ENCODE measurements at regions not wholly inside any gene's neighbourhood (a gene's known extent, or its start where the extent isn't known, plus 50 kb on each side); places are given as distances from the start of the nearest gene placed in this dataset.
A peak's percentile ranks its signal among the peaks of the same experiment; 100 is the strongest.

DNA sequence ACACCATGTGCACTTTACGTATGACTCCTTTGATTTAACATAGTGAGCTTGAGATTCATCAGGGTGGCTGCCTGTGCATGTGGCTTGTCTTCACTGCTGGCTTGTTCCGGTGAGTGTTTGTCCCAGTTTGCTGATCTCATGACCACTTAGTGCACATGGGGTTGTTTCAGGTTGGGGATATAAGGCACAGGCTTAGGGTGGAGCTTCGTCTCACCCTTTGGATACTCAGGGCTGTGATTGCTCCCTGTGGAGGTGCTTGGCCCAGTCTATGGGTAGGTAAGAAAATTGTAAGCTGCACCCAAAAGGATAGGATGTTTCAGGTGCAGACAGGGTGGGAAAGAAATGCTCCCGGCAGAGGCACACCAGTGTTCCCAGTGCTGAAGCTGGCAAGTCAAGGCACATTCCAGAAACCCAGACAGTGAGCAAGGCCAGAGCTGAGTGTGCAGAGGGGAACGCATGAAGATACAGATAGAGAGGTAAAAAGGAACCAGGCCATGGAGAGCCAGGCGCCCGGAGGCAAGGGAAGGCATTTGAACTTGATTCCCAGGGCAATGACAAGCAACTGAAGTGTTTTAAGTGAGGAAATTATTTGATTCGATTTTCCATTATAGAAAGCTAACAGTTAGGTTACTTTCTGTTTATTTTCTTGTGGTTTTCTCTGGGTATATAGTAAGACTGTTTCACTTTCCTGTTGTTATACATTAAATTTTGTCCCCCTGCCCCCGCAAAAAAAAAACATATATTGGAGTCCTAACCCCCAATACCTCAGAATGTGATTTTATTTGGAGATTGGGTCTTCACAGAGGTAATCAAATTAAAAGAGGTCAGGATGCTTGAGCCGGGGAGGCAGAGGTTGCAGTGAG is 289.8 kb upstream of the KLF6 start:
- Histone ChIP-seq H3K9me3 (ENCODE audit: control insufficient read depth, low read depth, low read length) (no peaks in the 10 kb centered on the region), H3K79me2 (ENCODE audit: control insufficient read depth, insufficient read depth, low read length) (no peaks in the 10 kb centered on the region), H3K4me1 (ENCODE audit: control insufficient read depth, extremely low read depth, insufficient read depth, low read length) (peaks cover 39% of the 10 kb centered on the region), H3K4me2 (ENCODE audit: control insufficient read depth, extremely low read depth, insufficient read depth, low read depth, low read length) (peak overlapping the region; percentile 39), H2AFZ (ENCODE audit: control insufficient read depth, low read length) (peak overlapping the region; percentile 9), H3K9me1 (ENCODE audit: control insufficient read depth, extremely low read depth, insufficient read depth, low read length) (no peaks in the 10 kb centered on the region), H3K27ac (ENCODE audit: control insufficient read depth, insufficient read depth, low read length) (peak overlapping the region; percentile 66), H4K20me1 (ENCODE audit: control insufficient read depth, extremely low read depth, insufficient read depth, low read length) (no peaks in the 10 kb centered on the region), H3K4me3 (ENCODE audit: control insufficient read depth in 2 of 3, extremely low read depth in 1 of 3, insufficient read depth in 2 of 3, low read depth in 1 of 3, low read length in 3 of 3) (no peak overlapping the region), H3K36me3 (ENCODE audit: control insufficient read depth in 2 of 2, extremely low read depth in 1 of 2, insufficient read depth in 2 of 2, low read length in 2 of 2) (no peaks in the 10 kb centered on the region), H3K27me3 (ENCODE audit: control insufficient read depth, extremely low read depth, insufficient read depth, low read length) (no peaks in the 10 kb centered on the region), H3K9ac (ENCODE audit: control insufficient read depth, extremely low read depth, insufficient read depth, low read length) (peak overlapping the region; percentile 31)
- TF ChIP-seq, protein P1, sequence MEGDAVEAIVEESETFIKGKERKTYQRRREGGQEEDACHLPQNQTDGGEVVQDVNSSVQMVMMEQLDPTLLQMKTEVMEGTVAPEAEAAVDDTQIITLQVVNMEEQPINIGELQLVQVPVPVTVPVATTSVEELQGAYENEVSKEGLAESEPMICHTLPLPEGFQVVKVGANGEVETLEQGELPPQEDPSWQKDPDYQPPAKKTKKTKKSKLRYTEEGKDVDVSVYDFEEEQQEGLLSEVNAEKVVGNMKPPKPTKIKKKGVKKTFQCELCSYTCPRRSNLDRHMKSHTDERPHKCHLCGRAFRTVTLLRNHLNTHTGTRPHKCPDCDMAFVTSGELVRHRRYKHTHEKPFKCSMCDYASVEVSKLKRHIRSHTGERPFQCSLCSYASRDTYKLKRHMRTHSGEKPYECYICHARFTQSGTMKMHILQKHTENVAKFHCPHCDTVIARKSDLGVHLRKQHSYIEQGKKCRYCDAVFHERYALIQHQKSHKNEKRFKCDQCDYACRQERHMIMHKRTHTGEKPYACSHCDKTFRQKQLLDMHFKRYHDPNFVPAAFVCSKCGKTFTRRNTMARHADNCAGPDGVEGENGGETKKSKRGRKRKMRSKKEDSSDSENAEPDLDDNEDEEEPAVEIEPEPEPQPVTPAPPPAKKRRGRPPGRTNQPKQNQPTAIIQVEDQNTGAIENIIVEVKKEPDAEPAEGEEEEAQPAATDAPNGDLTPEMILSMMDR (optimal IDR thresholded peaks at IDR 0.05 in 1 of 3, IDR thresholded peaks at IDR 0.05 in 1 of 3, conservative IDR thresholded peaks at IDR 0.05 in 1 of 3; ENCODE audit: extremely low read depth in 1 of 3, insufficient read depth in 2 of 3, low read length in 3 of 3), result no peak
- no peak for TF ChIP-seq EZH2 (IDR thresholded peaks at IDR 0.05; ENCODE audit: low read length)
- DNase-seq (ENCODE audit: low read depth, low spot score) (peak; percentile 72), FAIRE-seq (peak; percentile 95)
- dilution Hi-C loops (cut with MboI; ENCODE audit: extremely low pct_ligation_motif_present, low sequenced_read_pairs), result no loop called here

DNA sequence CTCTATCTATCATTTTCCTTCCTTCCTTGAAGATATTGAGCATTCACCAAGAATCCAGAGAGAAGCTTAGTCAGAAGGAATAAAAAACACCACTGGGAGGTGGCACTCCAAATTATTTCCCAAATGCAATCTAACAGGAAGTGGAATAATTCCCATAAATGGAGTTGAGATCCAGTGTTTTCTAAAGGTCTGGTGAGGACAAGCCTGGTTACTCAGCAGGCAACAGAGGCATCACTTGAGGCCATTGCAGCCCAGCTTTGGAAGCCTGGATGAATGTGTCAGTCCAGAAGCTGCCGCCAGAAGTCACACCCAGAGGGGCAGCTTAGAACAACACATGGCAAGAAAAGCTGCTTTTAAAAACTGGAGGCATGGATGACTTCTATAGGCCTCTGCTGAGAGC is 288.9 kb upstream of the KLF6 start:
- no peaks in the 10 kb centered on the region for H3K36me3 ChIP-seq (ENCODE audit: control insufficient read depth in 2 of 2, extremely low read depth in 1 of 2, insufficient read depth in 2 of 2, low read length in 2 of 2)
- H4K20me1 ChIP-seq (ENCODE audit: control insufficient read depth, extremely low read depth, insufficient read depth, low read length), result no peaks in the 10 kb centered on the region
- DNase-seq (ENCODE audit: low read depth, low spot score) (no peak), FAIRE-seq (peak; percentile 78)
- peak overlapping the region; percentile 20 for H2AFZ ChIP-seq (ENCODE audit: control insufficient read depth, low read length)
- peak overlapping the region; percentile 39 for H3K4me2 ChIP-seq (ENCODE audit: control insufficient read depth, extremely low read depth, insufficient read depth, low read depth, low read length)
- no peaks in the 10 kb centered on the region for H3K27me3 ChIP-seq (ENCODE audit: control insufficient read depth, extremely low read depth, insufficient read depth, low read length)
- no peak for TF ChIP-seq EZH2 (IDR thresholded peaks at IDR 0.05; ENCODE audit: low read length)
- TF ChIP-seq, protein P1 (optimal IDR thresholded peaks at IDR 0.05 in 1 of 3, IDR thresholded peaks at IDR 0.05 in 1 of 3, conservative IDR thresholded peaks at IDR 0.05 in 1 of 3; ENCODE audit: extremely low read depth in 1 of 3, insufficient read depth in 2 of 3, low read length in 3 of 3), result no peak
- H3K4me3 ChIP-seq (ENCODE audit: control insufficient read depth in 2 of 3, extremely low read depth in 1 of 3, insufficient read depth in 2 of 3, low read depth in 1 of 3, low read length in 3 of 3), result no peak overlapping the region
- peaks cover 48% of the 10 kb centered on the region for H3K4me1 ChIP-seq (ENCODE audit: control insufficient read depth, extremely low read depth, insufficient read depth, low read length)
- peak overlapping the region; percentile 31 for H3K9ac ChIP-seq (ENCODE audit: control insufficient read depth, extremely low read depth, insufficient read depth, low read length)
- H3K9me1 ChIP-seq (ENCODE audit: control insufficient read depth, extremely low read depth, insufficient read depth, low read length), result no peaks in the 10 kb centered on the region
- dilution Hi-C loops (cut with MboI; ENCODE audit: extremely low pct_ligation_motif_present, low sequenced_read_pairs), result no loop called here
- no peaks in the 10 kb centered on the region for H3K9me3 ChIP-seq (ENCODE audit: control insufficient read depth, low read depth, low read length)
- peak overlapping the region; percentile 66 for H3K27ac ChIP-seq (ENCODE audit: control insufficient read depth, insufficient read depth, low read length)
- no peaks in the 10 kb centered on the region for H3K79me2 ChIP-seq (ENCODE audit: control insufficient read depth, insufficient read depth, low read length)

All from keratinocyte (primary cell).